Stomach (tissue), 4 donors: ENCODE measurements at regions not wholly inside any gene's neighbourhood (a gene's known extent, or its start where the extent isn't known, plus 50 kb on each side); places are given as distances from the start of the nearest gene placed in this dataset.

Source experiments
- EP300 ChIP-seq: sonication (generic); formaldehyde crosslinking; IDR thresholded peaks from one replicate; pipeline ENCODE4 v1.6.1; 2017; ENCODE audit warnings: antibody characterized with exemption
- POLR2A ChIP-seq, 4 donors: fragments of 450-650 bp; IDR thresholded peaks; one replicate each; pipeline ENCODE4 v1.6.1; 2016; ENCODE audit warnings: antibody characterized with exemption in 4 of 4, control low read depth in 2 of 4, mild to moderate bottlenecking in 1 of 4, moderate library complexity in 1 of 4
- POLR2AphosphoS5 ChIP-seq, 3 donors: sonication (generic); formaldehyde crosslinking; IDR thresholded peaks; one replicate each; pipeline ENCODE4 v1.6.1; 2016; ENCODE audit warnings: antibody characterized with exemption in 3 of 3
- TF ChIP-seq, protein P1 (sequence below), 7 experiments: fragments of 450-650 bp in 4 of 7; fragments of 200-600 bp in 3 of 7; sonication (generic) in 3 of 7; IDR thresholded peaks; one replicate each; pipeline ENCODE4 v1.5.1; 2016 to 2019; ENCODE audit warnings: antibody characterized with exemption in 7 of 7, control low read depth in 2 of 7, mild to moderate bottlenecking in 1 of 7

DNA sequence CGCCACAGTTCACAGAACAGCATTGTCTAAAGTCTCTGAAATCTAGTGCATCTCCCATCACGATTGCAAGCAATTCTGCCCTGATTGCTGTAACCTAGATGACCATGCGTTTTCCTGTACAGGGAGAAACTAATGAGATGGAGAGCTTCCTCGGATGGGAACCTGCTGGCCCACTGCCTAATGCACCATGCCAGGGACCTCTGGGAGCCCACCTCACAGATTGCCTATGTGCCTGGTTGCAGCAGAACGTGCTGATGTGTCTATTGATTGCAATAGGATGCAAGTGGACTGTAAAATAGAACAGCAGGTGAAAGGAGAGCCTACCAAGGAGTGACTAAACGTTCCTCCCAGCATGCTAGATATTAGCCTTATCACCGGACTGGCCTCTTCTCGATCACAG, 141.0 kb upstream of the RAB12 start:
- TF ChIP-seq POLR2AphosphoS5 (IDR thresholded peaks at IDR 0.05) = no peak
- no peak for TF ChIP-seq POLR2A (IDR thresholded peaks at IDR 0.05)
- TF ChIP-seq, protein P1, sequence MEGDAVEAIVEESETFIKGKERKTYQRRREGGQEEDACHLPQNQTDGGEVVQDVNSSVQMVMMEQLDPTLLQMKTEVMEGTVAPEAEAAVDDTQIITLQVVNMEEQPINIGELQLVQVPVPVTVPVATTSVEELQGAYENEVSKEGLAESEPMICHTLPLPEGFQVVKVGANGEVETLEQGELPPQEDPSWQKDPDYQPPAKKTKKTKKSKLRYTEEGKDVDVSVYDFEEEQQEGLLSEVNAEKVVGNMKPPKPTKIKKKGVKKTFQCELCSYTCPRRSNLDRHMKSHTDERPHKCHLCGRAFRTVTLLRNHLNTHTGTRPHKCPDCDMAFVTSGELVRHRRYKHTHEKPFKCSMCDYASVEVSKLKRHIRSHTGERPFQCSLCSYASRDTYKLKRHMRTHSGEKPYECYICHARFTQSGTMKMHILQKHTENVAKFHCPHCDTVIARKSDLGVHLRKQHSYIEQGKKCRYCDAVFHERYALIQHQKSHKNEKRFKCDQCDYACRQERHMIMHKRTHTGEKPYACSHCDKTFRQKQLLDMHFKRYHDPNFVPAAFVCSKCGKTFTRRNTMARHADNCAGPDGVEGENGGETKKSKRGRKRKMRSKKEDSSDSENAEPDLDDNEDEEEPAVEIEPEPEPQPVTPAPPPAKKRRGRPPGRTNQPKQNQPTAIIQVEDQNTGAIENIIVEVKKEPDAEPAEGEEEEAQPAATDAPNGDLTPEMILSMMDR (IDR thresholded peaks at IDR 0.05) = no peak
- TF ChIP-seq EP300 = no peak
